ENCODE measurements at regions not wholly inside any gene's neighbourhood (a gene's known extent, or its start where the extent isn't known, plus 50 kb on each side); places are given as distances from the start of the nearest gene placed in this dataset.
"Not testable (repeated sequence)": the region's sequence is repeated elsewhere in the genome, so short reads cannot be mapped to it uniquely, and the experiment has no call there.

DNA sequence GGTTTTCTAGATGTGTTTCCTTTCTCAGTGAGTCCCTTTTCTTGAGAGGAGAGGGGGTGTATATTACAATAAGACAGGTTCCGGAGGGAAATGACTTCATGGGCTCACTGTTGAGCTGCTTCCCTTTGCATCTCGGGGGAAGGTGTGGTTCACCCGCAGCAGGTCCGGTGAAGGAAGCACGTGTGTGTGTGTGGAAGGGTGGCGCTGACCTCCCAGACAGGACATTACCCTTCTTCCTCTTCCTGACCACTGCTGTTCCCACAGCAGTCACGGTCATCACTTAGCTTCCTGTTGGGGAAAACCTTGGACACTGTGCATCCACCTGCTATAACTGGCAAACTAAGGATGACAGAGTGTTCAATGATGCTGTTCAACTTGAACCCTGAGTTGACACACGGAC, 83.6 kb downstream of the PLEKHG1 start:
- no peak for DNase-seq (ENCODE audit: low read depth in 2 of 2)

DNA sequence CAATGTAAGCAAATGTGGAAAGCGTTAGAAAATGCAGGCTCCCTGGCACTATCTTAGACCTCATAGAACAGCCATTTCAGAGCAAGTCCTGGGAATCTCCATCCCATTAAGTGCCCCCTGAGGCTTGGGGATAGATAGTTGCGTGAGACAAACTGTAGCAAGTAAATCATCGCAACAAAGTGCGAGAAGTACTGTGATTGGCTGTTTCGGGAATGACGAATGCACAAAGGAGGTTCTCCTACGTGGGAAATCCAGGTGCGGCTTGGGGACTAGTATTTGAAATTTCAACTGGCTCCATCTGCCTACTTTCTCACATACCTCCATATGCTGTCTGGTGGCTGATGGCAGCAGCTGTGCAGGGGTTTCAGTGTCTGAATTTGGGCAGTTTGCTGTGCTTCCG, 84.5 kb downstream of the PLEKHG1 start:
- no peak for DNase-seq (ENCODE audit: low read depth in 2 of 2)

DNA sequence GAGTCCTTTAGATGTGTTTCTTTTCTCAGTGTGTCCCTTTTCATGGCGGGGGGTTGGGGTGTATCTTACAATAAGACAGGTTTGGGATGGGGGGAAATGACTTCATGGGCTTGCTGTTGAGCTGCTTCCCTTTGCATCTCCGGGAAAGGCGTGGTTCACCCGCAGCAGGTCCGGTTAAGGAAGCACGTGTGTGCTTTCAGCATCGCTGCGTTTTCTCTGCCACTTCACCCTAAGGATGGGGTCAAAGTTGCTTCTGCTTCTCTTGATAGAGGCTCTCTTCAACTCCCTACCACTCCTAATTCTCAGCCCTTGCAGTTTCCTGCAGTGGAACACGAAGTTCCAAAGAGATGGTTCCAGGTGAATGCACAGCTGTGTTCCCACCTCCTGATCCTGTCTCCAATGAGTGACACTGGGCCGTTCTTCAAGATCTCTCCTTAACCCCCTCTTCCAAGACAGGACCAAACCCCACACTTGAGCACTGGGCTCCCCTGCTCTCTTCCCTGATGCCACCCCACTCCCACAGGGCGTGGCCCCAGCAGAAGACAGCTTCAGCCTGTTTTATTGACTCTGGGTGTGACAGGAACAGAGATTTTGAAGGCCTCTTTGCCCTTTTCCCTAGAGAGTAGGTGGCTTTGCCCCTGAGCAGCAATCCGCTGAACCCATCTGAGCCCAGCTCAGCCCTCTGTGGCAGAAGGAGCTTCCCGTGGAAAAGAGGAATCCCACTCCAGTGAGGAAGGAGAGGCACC, 85.2 kb downstream of the PLEKHG1 start:
- DNase-seq (ENCODE audit: low read depth in 2 of 2), result no peak

DNA sequence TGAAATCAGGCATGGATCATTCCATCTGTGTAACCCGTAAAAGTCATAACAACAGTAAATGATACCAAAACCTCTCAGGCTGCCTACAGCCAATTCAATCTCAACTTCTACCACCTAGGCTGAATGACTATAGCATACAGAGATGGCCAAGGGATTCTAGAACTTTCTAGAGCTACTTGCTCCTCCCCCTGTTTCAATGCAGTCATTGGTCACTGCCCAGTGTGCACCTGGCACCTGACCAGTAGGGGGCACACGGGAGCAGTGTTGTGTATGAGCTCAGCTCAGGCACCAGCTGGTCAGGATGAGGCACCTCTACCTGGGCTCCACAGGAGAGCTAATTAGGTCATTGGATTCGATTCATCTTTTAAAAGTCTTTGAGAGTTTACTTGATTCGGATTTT, 86.2 kb downstream of the PLEKHG1 start:
- peak; percentile 16 to 28 for DNase-seq (ENCODE audit: low read depth in 2 of 2)

DNA sequence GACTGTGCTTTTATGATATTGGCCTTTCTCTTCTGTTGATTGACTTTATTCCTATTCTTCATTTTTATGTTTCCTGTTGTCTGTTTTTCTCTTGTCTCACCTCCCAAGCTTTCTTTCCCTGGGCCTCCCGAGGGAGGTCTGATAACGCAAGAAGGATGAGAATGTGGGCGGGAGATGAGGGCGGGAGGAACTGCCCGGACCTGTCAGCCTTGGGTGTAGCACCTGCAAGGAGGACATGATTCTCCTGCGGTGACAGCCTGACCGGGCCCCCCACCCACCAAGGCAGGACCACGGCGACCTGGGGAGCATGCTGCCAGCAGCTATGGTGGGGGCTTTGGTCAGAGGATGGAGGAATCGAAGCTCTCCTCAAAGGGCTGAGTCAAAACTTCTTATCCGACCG, 86.9 kb downstream of the PLEKHG1 start:
- DNase-seq (ENCODE audit: low read depth in 2 of 2), result no peak

DNA sequence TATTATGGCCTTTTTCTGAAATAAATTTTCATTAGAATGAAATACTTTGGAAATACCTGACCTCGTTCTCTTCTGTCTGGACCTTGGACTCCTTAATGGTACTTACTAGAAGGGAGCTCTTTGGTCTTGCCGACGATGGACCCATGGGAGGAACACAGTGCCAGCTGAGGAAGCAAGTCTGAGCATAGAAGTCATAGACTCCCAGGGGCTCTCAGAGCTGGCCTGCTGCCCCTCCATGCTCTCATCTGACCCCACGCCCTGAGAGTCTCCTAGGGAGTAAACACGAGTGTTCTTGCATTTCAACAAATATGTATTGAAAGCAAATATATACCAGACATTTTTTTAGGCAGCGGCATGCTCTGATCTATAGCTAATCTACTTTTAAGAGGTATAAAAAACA, 87.8 kb downstream of the PLEKHG1 start:
- DNase-seq (ENCODE audit: low read depth in 2 of 2), result no peak

DNA sequence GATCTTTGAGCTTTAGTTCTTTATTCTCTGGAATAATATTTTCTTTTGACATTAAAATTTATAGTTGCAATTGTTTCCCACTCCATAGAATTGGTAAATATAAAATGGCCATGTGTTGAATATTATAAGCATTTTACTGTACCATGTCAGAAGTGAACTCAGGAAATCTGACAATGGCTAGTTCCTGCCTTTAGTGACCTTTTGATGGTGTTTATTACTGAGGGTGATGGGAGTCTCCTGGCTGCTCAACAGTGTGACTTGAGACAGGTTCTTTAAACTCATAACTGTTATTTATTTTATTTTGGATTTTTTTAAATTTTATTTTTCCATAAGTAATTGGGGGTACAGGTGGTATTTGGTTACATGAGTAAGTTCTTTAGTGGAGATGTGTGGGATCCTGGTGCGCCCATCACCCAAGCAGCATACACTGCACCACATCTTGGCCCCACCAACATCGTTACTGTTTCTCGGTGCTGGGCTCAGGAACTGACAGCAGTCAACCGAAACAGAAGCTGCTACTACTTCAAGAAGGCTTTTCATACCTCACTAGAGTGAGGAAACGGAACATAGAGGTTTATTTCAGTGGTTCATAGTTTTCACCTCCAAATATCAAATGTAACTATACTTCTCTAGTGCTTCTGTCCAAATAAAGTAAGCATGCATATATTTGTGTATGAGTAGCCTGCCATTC, 90.4 kb downstream of the PLEKHG1 start:
- no peak for DNase-seq (ENCODE audit: low read depth in 2 of 2)

DNA sequence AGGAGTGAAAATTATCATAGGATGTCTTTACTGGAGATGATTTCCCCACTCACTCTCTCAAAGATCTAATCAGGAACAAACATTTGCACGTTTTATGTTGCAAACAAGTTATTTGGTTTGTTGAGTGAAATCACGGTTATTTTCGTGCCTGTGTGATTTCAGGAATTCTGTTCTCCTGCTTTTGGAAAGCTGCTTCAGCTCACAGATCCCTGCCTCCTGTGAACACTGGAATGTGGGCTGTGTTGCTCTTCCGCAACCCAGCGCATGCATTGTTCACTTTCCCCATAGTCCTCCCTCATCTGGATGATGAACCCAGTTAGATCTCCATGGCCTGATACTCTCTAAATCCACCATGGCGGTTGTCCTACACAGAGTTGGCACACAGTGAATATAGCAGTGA, 91.0 kb downstream of the PLEKHG1 start:
- no peak for DNase-seq (ENCODE audit: low read depth in 2 of 2)

DNA sequence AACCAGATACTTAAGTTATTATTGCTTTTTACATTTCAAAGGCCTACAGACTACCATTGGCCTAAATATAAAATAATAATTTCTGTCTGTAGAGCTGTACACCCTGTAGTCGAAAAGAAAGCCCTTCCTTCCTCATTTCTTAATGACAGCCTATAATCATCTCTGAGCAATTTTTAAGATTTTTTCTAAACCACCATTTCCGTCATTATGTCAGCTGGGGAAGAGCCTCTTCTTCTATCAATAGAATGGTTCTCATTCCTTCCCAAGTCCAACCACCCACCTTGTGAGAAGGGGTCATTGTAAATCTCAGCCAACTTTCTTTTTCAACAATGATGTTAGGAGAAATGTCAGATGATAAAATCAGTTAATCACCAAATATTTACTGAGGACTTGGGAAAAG, 91.8 kb downstream of the PLEKHG1 start:
- no peak for DNase-seq (ENCODE audit: low read depth in 2 of 2)

DNA sequence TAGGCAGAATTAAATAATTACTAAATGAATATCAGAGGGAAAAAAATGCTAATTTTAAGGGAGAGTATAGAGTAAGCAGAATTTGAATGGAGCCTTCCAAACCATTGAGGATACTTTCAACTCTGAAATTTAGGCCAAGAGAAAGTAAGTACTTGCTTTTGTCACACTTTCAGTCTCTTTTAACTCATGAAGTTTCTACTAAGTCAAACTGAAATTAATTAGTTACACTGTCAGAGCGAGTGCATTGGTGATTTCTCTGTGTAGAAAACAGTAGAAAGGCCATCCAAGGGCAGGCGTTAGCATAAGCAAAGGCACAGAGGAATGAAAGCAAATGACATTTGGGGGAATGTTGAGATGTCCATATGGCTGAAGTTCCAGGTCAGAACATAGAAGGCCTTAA, 92.9 kb downstream of the PLEKHG1 start:
- DNase-seq (ENCODE audit: low read depth in 2 of 2), result no peak

DNA sequence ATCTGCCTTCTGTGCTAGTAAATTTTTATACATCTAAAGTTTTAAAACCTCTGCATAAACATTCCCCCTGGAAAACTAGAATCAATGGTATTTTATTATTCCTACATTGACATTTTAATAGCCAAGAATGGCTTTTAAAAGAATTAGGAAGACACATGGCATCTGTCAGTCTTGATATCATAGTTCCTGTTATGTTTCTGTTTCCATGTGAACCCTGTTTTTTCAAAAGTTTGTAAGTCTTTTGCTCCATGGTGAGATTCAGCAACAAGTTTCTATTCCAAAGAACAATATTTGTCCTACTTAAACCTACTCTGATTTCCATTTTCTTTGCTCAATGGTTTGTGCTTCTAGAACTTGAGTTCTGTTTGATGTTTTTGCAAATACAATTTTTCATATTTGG, 95.2 kb downstream of the PLEKHG1 start:
- no peak for DNase-seq (ENCODE audit: low read depth in 2 of 2)

DNA sequence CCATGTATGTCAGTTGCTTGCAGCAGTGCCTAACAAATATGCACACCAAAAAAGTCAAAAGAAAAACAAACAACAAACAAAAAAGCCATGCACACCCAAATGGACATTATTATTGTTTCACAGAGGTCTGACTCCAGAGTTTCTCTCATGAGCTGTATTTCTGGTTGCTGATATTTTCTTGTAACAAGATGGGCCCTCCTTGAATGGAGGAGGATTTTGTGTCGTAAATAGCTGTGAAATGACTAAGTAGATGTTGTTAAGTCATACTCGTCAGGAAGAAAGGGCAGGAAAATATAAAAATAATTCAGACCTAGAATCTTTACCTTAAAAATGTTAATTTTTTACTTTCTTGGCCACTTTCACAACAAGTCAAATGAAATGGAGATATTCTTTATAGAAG, 96.0 kb downstream of the PLEKHG1 start:
- DNase-seq (ENCODE audit: low read depth in 2 of 2), result no peak

DNA sequence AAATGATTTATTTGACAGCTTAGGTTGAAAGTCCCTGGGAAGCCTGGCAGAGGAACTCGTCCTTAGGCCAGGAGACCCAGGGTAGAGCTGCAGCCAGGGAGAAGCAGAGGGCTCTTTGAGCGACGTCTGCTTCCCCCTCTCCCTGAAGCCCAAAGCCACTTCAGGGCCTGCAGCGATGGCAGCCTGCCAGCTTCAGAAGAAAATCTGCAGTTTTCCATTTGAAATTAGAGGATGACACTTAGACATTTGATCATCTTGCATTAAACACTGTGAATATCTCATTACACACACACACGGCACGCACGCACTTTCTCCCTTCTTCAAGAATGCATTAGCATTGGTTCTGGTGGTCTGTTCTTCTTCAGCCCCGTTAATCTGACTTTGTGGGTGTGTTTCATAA, 96.5 kb downstream of the PLEKHG1 start:
- DNase-seq (ENCODE audit: low read depth in 2 of 2), result no peak

DNA sequence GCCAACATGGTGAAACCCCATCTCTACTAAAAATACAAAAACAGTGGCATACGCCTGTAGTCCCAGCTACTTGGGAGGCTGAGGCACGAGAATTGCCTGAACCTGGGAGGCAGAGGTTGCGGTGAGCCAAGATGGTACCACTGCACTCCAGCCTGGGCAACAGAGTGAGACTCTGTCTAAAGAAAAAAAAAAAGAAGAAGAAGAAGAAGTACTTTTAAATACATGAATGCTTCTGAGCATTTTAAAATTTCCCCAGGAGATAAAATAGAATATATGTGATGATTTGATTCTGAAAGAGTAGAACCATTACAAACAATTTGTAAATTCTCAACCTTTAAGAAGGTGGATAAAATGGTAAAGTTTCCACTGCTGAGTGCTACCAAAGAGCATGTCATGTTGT, 97.2 kb downstream of the PLEKHG1 start:
- not testable (repeated sequence) for DNase-seq (ENCODE audit: low read depth in 2 of 2)

DNA sequence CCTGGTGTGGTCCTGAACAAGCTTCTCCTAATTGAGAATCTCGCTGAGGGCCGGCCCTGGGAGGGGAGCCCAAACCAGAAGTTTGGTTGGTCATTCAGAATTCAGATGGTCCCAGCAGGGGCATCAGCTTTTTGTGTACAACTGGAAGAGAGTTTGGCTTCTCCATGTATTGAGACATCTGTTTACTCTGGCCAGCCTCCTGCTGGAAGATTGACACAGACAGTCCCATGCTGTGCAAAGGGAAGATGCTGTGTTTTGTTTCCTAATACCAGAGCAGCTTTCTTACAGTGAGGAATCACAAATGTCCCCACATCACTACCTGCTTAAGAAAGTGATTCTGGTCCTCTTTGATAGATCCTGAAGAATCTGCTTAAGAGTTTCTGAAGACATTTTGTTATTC, 97.8 kb downstream of the PLEKHG1 start:
- no peak for DNase-seq (ENCODE audit: low read depth in 2 of 2)

DNA sequence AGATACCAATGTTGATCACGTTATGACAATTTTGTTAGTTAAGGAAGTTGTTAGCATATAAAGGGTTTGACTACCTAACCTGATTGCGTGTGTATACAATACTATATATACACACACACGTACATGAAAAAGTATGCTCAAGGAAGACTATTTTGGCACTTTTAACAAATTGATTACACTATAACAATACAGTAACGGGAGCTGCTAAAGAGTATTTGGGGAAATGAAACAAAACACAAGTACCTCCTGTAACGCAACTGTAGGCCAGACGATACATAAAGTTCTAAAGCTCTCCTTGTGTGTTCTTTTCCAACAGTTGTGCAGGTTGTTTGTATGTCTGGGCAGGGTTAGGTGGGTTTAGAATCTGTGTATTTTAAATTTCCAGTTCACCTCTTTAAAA, 98.7 kb downstream of the PLEKHG1 start:
- no peak for DNase-seq (ENCODE audit: low read depth in 2 of 2)

DNA sequence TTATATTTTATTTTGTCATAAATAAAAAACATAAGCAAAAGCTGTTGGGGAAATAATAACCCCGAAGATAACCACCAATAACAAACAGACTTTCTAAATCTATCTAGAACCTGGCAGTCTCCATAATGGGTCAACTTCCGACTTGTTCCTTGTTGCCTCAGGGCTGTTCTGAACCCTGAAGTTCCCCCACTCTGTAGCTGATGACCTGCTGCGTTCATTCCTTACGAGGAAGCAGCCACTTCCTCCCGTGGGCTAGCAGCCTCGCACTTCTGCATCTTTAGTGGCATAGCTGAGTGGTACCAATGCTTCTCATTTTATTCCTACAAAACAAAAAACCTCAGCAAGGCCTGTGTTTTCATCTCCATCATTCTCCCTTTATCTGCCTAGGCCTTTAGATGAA, 103.0 kb downstream of the PLEKHG1 start:
- DNase-seq (ENCODE audit: low read depth in 2 of 2), result no peak

DNA sequence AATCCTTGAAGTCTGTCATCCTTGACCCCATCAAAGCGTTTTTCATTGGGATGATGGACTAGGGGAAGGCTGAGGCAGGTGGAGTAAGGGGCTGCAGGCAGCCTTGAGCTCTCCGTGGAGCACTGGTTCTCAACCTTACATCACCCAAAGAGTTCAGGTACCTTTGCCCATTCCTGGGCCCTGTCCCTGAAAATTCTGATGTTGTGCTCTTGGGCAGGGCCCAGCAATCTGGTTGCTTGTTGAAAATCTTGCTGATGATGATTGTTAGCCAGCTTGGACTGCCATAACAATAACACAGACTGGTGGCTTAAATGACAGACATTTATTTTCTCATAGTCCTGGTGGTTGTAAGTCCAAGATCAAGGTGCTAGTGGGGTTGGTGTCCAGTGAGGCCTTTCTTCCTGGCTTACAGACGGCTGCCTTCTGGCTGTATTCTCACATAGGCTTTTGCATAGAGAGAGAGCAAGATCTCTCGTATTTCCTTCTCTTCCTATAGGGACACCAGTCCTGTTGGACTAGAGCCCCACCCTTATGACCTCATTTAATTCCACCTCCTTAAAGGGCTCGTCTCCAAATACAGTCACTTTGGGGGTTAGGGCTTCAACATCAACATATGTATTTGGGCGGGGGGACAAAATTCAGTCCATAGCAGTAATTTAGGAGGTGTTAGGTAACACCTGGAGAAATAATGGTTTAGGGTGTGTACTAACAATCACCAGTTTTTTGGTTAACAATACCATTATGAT, 104.9 kb downstream of the PLEKHG1 start:
- DNase-seq (ENCODE audit: low read depth in 2 of 2), result no peak

DNA sequence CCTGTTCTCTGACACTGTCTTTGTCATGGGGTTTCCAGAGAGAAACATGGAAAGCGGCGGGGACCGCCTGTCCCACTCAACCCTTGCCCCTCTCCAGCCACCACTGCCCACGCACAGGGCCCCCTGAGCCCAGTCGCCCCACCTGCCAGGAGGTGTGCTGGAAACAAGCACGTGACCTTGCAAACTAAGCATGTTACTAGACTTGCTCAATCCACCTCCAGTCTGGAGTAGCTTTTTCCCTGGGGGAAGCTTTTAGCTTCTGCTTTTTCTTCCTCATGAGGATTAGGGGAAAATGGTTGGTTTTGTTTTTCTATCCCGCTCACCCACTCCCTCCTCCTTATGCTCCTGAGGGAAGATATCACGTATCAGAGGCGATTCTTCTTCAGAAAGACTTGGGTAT, 105.7 kb downstream of the PLEKHG1 start:
- no peak for DNase-seq (ENCODE audit: low read depth in 2 of 2)

DNA sequence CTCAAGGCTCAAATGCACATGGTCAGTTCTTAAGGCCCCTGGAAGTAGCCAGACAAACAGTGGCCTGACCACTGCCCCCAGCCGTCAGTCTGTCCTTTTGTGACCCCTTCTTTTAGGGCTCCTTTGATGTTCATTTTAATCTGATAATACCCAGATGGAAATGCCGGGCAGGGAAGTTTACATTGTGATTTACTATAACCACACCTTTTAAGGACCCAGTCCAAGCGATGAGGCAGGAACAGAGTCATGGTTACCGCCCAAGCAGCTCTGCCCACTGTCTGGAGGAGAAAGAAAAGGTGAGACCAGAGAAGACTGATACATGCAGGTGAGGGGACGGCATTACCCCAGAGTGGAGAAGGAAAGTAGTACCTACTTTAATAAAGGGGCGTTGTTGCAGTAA, 110.6 kb downstream of the PLEKHG1 start:
- DNase-seq (ENCODE audit: low read depth in 2 of 2), result no peak

DNA sequence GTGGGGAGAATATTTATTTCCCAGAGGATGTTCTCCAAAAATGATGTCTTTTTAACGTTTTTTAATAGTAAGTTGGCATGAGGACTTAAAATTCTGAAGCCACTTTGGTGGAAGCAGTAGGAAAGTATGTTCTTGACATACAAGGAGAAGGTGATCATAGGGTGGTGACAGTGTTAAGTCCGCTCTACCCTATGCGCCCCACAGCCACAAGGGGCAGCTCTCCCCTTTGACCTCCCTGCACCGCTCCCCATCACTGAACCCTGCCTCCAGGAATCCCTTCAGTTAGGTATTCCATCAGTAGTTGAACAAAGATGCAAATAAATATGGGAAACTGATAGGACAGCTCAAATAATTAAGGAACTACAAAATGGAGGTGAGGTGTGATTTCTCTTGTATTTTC, 111.4 kb downstream of the PLEKHG1 start:
- no peak for DNase-seq (ENCODE audit: low read depth in 2 of 2)

DNA sequence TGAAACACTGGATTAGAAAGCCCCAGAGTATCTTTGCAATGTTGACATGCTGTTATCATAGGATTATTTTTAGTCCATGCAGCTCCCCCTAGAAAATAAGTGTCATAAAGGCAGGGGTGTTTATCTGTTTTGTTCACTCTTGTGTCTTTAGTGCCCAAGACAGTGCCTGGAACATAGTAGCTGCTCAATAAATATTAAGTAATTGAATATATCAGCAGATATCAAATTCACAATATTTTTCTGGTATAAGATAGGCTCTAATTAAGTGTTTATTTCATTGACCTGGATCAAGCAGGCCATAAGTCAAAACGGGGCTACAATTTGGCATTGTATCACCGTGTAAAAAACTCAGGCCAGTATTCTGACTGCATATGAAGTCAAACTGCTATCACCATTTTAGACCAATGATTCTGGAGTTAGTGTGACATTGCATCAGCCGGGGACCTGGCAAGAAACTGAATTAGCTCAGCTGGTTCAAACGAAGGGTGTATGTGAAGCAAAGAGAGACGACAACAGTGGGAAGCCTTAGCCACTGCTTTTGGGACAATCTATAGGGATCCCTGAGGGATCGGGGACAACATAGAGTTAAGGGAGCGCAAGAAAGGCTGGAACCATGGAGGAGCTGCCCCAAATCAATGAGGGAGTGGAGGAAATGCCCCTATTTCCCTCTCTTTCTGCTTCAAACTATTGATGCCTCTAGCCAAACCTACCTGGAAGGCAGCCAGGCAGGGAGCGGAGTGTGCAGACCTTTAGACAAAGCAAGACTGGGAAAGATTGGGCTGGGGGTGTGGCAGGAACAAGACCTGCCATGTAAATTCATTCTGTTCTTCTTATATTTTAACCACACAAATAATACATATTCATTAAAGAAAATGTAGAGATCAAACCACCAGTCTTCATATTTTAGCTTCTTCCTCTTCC, 112.2 kb downstream of the PLEKHG1 start:
- DNase-seq (ENCODE audit: low read depth in 2 of 2), result no peak
